Activated naive CD4-positive, alpha-beta T cell treated with anti-CD3 and anti-CD28 coated beads, Interleukin-2, amount 50 U/mL, for 16 hours (primary cell): ENCODE measurements at regions not wholly inside any gene's neighbourhood (a gene's known extent, or its start where the extent isn't known, plus 50 kb on each side); places are given as distances from the start of the nearest gene placed in this dataset.

ENCODE experiments used
- DNase-seq: peaks from one replicate; pipeline ENCODE4 v3.0.0-alpha.2; 2020

DNA sequence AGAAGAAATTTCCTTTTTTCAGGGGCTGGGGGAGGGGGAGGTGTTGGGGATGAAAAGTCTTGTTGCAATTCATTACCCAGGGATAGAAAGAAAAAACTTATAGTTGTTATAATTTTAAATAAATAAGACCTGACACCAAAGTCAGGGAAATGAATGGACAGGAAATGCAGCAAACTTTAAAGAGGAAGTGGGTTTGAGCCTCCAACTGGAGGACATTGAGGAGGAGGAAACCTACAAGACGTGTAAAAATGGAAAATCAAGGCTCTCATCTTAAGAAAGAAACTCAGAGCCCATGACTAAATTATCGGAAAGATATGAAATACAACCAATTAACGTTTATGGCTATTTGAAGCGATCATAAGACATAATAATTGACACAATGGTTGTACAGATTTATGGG is 54.4 kb downstream of the NIBAN1 start:
- DNase-seq = no peak

DNA sequence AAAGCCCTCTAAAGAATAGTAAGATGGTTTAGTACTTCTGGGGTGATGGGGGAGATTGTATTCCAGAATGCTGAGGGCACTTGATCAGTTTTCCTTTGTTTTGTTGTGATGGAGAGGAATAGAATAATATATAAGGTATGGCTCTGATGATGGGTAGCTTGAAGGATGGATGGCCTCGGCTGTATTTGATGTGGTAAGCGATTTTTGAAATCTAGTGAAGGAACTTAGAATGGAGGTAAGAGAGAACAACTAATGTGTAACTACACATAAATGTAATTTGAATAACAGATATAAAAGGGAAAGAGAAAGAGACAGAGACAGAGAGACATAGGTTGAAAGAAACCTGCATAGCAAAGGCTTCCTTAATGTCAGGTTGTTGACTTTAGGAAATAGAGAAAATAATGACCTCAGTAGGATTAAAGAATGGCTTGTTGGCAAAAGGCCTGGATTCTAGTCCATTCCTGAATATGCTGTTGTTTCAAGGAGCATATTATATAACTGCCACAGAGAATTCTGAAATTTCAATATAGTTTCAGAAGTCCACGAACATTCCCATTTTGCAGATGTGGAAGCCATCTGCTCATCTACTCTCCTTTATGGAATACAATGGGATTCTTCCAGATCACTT is 58.7 kb downstream of the NIBAN1 start:
- no peak for DNase-seq

DNA sequence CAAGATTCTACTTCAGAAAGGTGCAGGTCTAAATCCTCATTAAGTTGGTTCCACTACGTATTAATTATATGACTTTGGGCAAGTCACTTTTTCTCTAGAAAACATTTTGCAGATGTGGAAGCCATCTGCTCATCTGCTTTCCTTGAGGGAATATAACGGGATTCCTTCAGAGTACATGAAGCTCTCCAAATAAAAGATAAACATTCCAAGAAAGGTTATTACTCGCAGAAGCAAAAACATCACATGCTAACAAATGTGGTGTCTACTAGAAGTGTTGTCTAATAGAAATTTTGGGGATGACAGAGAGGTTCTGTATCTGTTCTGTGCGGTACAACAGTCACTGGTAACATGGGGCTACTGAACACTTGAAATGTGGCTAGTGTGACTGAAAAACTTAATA is 60.2 kb downstream of the NIBAN1 start:
- no peak for DNase-seq

DNA sequence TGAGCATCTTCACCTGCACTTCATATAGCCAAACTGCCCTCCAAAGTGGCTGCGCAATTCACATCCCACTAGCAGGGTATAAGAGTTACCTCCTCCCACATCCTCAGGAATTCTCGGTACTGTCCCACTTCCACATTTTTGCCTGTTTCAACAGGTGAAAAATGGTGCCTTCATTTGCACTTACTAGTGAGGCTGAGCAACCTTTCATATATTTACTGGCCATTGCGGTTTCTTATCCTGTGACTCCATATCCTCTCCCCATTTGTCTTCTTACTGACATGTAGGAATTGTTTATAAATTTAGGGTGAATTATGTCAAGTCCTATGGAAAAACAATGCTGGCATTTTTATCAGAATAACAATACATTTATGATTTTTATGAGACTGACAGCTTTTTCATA is 61.9 kb downstream of the NIBAN1 start:
- no peak for DNase-seq

DNA sequence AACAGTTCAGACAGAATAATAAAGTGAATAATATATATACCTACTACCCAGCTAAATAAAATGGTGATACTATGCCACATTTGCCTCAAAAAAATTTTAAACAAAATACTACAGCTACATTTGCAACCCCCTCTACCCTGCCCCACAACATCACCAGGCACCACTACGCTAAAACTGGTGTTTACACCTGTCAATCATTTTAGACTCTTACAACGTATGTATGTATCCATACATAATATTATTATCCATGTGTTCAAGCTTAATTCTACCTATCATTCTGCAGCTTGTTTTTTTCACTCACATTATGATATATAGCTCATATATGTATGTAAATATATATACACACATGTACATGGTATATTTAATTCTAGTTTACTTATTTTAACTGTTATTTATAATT is 62.5 kb downstream of the NIBAN1 start:
- no peak for DNase-seq

DNA sequence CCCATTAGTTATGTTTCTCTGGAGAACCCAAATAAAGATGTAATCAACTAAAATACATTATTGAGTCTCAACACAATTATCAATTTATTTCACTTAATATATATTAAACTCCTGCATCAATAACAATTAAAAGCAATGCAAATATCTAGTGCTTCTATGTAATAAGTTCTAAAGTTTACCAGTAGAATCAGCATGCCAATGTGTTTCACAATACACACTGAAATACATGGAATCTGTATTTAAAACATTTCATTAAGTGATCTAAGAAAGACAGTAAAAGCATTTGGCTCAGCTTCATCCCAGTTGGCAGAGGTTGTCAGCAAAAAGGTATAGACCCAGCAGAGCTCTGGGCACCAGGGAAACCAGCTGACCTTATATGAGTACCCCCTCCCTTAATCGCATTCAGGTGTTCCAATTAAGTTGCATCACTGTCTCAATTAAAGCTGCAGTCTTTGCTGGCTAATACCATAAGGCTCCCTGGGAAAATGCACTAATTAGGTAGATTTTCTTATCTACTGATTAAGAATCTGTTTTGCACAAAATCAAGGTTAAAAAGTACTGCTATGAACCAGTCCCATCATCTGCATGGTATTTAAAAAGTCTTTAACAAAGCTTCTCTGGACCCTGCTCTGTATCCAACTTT is 63.1 kb downstream of the NIBAN1 start:
- no peak for DNase-seq

DNA sequence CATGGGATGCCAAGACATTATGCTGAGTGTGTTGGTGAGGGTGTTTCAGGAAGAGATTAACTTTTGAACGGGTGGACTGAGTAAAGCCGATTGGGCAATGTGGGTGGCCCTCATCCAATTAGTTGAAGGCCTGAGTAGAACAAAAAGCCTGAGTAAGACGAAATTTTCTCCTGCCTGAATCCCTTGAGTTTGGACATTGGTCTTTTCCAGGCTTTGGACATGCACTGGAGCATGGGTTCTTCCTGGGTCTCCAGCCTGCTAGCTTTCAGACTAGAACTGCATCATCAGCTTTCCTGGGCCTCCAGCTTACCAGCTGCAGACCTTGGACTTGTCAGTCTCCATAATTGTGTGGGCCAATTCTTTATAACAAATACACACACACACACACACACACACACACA is 63.6 kb downstream of the NIBAN1 start:
- no peak for DNase-seq

DNA sequence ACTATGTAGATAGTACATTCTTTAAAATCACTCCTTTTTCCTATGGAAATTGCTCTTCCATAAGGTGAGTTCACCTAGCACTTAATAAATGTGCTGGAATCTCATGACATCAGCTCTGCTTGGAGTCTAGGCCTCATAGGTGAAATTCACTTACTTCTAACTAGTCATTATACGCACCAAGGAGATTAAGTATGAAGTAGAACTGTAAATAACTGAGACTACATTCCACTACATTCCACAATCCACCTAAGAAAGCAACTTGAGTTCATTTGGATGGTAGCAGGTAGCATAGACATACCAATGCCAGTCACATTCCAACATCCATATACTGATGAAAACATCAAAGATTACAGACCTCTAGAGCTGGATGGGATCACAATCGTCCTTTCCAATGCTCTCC is 64.3 kb downstream of the NIBAN1 start:
- no peak for DNase-seq

DNA sequence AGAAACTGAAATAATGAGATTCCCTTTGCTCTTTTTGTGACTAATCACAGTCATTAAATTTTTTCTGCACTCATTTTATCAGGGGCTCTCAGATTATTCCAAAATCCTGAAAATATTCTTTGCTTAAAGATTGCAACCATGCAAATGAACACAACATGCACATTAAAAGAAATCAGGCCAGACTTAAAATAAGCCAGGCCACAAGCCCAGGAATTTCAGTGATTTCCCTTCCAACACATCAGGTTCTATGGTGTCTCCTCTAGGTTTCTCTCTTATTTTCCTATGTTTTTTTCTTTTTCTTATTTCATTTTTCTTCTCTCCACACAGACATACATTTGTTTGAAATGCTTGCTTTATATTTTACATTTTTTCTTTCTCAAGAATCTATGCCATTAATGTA is 65.3 kb downstream of the NIBAN1 start:
- DNase-seq = no peak

DNA sequence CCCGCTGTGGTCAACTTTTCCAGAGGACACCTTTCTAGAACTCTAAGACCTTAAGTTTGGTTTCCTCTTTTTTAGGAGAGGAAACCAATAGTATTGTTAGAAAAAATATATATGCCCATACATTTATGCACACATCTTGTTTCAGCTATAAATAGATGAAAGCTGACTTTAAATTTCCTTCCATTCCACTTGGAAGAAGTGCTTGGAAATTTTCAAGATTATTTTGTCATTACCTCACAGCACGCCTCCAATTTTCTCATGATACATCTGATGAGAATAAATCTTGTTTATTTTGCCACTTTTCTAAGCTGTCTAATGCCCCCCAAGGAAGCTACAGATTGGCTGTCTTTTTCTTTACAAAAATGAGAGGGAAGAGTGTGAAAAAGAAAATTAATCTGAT is 65.8 kb downstream of the NIBAN1 start:
- DNase-seq = no peak

DNA sequence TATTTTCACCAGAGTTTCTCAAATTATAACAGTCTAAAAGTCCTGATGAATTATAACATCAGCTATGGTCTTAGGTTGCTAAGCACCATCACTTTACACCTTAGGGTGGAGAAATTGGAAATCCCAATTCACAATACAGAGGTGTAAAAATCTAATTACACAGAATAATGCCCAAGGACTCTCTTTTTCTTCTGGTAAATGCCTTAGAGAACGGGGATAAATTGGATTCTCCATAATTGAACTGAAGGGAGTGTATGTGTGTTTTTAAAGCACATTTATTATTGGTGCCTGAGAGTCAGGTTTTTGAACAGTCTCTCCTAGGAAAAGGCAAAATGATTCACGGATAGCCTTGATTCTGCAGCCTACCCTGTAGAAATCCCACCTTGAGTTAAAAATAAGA is 66.8 kb downstream of the NIBAN1 start:
- DNase-seq = no peak

DNA sequence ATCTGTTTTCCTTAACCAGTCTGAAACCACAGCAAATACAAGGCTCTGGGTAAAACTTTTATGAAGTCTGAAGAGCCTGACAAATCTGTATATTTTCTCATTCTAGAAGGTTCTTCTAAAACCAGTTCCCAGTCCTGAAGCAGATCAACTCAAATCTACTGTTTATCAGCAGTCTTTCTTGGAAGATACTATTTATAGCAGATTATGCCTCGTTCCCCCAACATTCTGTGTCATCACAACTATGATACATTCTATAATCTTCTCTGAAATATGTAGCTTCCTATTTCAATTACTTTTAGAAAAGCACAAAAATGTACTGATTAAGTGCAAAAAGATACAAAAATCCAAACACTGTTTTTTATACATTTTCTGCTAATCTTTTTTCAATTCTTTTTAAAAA is 67.5 kb downstream of the NIBAN1 start:
- no peak for DNase-seq

DNA sequence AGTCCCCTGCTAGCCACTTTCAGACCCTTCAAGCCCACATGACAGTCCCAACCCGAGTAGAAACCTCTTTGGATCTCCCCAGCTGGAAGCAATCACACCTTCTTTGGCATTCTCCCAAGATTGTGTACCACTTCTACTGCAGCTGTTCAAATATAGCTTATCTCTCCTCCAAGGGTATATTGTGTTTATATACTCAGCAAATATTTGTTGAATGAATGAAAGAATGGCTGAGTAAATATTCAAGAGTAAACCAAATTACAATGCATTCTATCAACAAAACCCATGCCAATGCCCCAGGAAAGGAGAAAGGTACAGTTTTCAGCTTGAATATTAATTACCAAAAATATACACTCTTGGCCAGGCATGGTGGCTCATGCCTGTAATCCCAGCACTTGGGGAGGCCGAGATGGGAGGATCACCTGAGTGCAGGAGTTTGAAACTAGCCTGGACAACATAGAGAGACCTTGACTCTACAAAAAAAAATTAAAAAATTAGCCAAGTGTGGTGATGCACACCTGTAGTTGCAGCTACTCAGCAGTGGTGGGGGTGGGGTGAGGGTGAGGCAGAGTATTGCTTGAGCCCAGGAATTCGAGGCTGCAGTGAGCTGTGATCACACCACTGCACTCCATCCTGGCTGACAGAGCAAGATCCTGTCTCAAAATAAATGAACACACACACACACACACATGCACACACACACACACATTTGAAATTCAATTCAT is 68.5 kb downstream of the NIBAN1 start:
- DNase-seq = no peak

DNA sequence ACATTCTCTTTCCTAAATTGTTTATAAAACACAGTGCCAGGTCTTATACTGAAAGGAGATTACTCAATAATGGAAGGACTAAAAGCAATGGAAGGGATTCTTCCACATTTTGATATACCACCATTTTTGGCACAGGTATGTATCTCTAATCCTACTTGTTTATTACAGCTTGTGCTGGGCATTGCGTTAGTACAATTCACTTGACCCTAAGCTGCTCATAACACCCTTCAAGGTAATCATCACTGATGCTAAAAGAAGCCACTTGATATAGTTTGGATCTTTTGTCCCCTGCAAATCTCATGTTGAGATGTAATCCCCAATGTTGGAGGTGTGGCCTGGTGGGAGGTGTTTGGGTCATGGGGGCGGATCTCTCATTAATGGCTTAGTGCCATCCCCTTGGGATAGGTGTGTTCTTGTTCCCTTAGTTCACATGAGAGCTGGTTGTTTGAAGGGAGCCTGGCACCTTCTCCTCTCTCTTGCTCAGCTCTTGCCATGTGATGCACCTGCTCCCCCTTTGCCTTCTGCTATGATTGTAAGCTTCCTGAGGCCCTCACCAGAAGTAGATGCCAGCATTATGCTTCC is 71.1 kb downstream of the NIBAN1 start:
- DNase-seq = no peak

DNA sequence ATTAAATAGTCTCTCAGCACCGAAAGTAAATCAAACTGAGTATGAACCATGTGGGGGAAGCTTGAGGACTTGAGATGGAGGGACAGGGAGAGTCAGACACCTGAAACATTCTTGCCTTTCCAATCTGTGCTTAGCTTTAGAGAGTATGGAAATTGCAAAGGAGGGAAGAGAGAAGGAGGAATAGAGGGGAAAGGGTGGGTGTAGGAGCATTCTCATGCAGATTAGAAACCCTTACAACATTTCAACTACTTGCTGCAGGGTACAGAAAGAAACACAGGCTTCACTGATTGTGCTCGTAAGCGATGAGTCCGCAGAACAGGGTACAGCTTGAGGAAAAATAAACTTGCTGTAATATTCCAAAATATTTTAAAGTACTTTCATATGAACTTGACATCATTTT is 73.8 kb downstream of the NIBAN1 start:
- no peak for DNase-seq

DNA sequence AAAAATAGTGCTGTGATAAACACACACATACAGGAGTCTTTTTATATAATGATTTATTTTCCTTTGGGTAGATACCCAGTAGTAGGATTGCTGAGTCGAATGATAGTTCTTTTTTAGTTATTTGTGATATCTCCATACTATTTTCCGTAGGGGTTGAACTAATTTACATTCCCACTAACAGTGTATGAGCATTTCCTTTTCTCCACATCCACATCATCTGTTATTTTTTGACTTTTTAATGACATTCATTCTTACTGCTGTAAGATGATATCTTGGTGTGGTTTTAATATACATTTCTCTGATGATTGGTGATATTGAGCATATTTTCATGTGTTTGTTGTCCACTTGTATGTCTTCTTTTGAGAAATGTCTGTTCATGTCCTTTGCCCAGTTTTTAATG is 78.3 kb downstream of the NIBAN1 start:
- no peak for DNase-seq

DNA sequence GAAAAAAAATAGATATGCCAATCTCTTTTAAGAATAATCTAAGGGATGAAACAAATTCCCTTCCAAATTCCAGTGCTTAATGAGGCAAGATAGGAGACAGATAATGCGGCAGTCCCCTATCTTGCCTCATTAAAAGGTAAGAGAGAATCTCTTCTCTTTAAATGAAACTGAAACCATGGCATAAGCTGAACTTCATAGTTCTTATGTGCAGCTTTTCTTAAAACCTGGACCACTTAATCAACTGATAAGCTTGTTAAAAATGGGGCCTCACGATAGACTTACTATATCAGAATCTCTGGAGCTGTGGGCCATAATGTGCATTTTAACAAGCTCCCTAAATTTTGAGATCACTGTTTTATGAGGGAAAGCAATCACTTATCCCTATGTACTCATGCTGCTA is 79.2 kb downstream of the NIBAN1 start:
- no peak for DNase-seq

DNA sequence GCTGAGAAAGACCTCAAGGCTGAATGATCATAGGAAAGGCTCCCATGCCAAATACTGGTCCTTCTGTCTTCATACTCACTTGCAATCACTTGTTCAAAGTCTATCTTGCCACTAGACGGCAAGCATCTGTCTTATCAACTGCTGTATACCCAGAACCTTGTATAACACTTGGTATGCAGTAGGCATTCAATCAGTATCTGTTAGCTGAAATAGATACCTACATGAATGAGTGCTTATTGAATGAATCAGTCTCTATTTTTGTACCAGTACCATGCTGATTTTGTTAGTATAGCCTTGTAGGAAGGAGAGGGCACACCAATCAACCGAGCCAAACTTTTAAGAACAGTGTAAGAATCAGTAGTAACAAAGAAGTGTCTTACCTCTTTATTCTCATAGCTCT is 80.6 kb downstream of the NIBAN1 start:
- no peak for DNase-seq

DNA sequence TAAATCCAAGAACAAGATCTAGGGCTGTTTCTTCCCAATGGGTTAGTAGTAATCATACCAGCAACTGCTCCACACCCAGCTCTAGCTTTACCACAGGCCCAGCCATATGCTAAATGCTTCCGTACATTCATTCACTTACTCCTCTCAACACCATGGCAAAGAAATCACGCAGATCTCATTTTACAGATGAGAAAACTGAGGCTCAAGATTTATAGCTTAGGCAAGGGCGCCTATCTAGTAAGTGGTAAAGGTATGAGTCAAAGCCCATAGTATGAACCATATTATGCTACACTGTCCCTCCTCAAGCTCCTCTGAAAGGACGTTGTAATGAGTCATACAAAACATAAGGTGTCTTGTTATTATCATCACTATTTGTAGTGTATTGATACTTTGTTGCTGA is 82.2 kb downstream of the NIBAN1 start:
- DNase-seq = no peak

DNA sequence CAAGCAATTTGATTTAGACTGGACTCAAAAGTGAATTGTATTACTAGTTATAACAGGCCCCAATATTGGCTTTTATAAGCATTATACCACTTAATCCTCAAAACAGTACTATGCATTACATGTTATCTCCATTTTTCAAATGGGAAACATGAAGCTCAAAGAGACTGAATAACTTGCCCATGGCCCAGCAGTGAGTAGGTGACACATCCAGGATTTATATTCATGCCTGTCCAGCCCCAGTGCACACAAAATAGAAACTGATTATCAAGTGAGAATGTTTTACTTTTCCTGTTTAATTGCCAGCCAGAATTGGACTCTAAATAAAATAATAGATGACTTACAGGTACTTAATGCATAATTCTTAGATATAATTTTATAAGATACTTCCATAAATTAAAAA is 82.9 kb downstream of the NIBAN1 start:
- no peak for DNase-seq

DNA sequence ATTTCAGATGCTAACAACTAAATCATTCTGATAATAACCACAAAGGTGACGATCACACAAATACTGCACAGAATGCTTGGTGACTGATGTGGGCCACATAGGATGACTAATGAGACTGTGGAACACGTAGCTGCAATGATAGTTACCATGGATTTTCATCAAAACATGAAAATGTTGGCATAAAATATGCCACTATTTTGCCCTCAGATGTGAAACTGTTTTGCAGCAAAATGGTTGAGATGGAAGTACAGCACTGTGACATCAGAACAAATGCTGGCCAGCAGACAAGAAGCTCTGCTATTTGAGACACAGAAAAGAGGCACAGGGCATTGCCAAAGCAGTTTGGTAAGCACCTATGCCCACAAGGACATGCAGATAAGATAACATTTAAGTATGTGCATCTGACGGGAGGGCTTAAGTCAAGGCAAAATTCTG is 83.8 kb downstream of the NIBAN1 start:
- no peak for DNase-seq

DNA sequence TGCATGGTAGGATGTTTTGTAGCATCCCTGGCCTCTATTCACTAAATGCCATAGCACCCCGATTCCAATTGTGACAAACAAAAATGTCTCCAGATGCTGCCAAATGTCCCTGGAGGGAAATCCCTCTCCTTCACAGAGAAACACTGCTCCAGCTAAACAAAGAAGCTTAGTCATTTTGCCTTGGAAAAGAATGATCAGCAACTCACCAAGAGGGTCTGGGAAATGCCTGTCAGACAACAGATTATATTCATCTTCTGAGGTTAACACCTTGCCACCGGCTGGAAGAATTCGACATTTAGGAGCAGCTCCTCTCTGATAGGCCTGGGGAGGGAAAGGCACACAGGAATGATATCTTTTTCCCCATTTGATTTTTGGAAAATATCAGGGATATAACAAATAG is 84.4 kb downstream of the NIBAN1 start:
- DNase-seq = no peak

DNA sequence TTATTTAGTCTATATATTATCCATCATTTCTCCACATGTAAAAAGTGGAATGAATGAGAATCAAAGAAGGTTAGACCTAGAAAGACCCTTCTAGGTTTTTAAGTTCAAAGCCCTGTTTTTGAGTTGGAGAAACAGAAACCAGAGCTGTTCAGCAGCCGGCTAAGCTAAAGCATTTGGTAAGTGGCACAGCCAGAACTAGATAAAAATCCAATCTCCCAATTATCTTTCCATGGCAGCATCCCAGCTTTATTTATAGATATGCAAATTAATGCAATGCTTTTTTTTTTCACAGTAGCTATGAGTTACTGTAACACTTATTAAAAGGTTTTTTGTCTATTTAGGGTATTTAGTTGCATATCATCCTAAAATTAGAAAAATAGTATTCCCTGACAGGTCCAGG is 85.1 kb downstream of the NIBAN1 start:
- no peak for DNase-seq

DNA sequence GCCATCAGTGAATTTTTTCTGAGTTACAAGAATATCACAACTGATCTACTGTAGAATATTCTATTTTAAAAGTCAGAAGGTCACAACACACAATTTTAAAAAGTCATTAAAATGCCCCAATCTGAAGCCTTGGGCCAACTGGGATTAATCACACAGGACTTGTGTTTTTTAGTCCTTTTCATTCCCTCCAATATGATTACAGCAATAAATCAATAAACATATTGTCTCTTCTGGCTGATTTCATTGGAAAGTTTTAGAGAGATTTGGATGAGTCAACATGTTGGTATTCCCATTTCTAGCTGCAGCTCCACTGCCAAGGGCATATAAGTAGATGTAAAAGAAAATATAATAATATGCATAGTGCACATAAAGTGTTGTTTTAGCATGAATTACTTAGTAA is 85.8 kb downstream of the NIBAN1 start:
- DNase-seq = no peak
